ENCODE measurements at regions not wholly inside any gene's neighbourhood (a gene's known extent, or its start where the extent isn't known, plus 50 kb on each side); places are given as distances from the start of the nearest gene placed in this dataset.

DNA sequence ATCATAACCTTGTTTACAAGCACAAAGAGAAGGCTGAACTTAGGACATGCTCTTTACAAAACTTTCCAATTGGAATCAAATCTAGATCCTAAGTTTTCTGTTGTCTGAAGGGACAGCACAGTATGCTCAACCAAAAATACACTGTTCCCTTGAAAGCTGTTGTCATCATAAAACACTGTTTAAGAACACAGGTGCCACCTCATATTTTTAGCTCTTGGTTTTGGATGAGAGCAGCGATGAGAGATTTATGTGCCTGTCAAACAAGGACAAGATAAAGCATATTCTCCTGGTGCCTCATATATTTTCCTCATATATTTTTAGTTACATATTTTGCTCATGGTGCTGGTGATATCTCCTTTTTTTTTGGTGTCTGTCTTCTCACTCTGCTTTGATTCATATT, 788.4 kb downstream of the AACS start:
- no peak for TF ChIP-seq CTCF (IDR thresholded peaks at IDR 0.05)
- no peak for TF ChIP-seq POLR2A (IDR thresholded peaks at IDR 0.05)

All from adrenal gland (tissue), 5 donors.